AG04450 (cell line): ENCODE measurements at regions not wholly inside any gene's neighbourhood (a gene's known extent, or its start where the extent isn't known, plus 50 kb on each side); places are given as distances from the start of the nearest gene placed in this dataset.

Source experiments
- CTCF ChIA-PET: fragments of 300-600, 350-600 bp; formaldehyde crosslinking; extraction: SDS; loops from one replicate; lab custom pipeline; 2022; ENCODE audit warnings: antibody characterized with exemption, inconsistent platforms; lab: Charles Lee
- POLR2A ChIA-PET: fragments of 350-600 bp; formaldehyde crosslinking; extraction: SDS; loops from one replicate; lab custom pipeline; 2021; ENCODE audit warnings: antibody characterized with exemption, inconsistent platforms; lab: Yijun Ruan, JAX
- DNase-seq: peaks from one replicate; pipeline ENCODE4 v3.0.0-alpha.2; 2011; ENCODE audit warnings: low read depth, low spot score
- H3K27ac ChIP-seq: one replicate; pipeline ENCODE4 v1.5.1; 2012; ENCODE audit warnings: low read depth, low read length, control low read depth
- H3K27me3 ChIP-seq: one replicate; pipeline ENCODE4 v1.6.0; 2012; ENCODE audit warnings: low read length; ENCODE audit not compliant: control insufficient read depth, insufficient read depth
- H3K4me3 ChIP-seq: 2 replicates; pipeline ENCODE4 v1.5.1; 2011; ENCODE audit warnings: mild to moderate bottlenecking, low read depth, low read length, control low read depth
- H3K9me3 ChIP-seq: 2 replicates; pipeline ENCODE4 v1.5.1; 2012; ENCODE audit warnings: low read length; ENCODE audit not compliant: control insufficient read depth, insufficient read depth
- TF ChIP-seq, protein P1 (sequence below): IDR thresholded peaks from 2 replicates; pipeline ENCODE4 v1.5.1; 2011; ENCODE audit warnings: low read depth, low read length, control low read depth, inconsistent platforms

DNA sequence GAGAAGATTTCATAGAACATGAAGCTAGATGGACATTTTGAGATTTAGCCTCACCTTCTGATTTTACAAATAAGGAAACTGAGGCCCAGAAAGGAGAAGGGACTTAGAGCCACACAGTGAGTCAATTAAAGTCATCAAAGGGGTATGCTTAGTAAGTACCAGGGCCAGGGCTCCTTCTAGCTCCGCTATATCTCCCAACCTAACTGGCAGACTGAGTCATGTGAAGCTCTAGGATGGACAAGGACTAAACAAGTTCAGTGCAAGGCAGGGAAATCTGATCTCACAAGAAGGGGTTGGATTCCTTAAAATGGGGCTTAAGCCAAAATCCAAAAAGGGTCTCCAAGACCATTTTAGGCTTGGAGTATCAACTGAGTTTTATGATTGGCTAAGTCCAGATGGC lies 215.8 kb downstream of the PHLDA1 start:
- CTCF ChIA-PET, result interaction anchor here (1.1 to 1.4 kb wide), 2 partner anchors 18 to 209 kb away, joined by 3 to 4 read pairs; no protein-coding TSS in a partner anchor

DNA sequence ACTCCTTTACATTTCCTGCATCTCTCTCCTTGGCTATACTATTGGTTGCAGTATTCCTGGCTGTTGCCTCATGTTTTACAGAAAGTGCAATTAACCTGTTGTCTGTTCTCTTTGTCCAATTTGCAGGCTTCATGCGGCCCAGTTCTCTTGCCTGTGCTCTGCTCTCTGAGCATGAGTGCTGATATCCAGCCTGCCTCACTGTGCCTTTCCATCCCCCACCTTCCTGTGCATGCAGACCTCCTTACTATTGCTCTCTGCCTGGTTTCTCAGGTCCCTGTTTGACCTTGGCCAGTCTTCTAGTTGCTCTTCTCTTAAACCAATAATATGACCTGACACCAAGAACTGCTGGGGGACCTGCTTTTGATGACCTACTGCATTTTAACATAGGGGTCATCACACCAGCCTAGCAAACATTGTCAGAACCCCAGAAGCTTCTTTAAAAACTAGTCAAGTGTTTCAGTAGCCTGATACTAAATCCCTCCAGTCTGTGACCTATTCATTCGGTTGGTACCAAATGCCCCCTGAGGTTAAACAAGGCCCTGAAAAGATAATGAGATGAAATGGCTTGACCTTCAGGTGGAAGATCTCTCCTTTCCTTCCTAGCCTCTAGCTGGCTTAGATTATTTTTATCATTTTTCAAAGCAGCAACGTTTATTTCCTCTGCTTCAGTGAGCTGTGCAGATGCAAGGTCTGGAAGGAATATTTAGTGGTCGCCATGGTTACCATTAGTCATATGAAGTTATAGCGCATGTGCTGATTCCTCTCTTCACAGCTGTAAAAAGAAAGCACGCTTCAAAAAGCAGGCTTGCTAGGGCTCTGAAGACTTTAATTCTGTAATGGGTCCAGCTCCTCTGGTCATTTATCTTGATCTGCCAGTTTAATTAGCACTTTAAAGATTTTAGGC lies 216.5 kb downstream of the PHLDA1 start:
- no peak overlapping the region for H3K4me3 ChIP-seq
- H3K27ac ChIP-seq, result peak overlapping the region; percentile 83
- H3K9me3 ChIP-seq, result no peaks in the 10 kb centered on the region
- TF ChIP-seq, protein P1, sequence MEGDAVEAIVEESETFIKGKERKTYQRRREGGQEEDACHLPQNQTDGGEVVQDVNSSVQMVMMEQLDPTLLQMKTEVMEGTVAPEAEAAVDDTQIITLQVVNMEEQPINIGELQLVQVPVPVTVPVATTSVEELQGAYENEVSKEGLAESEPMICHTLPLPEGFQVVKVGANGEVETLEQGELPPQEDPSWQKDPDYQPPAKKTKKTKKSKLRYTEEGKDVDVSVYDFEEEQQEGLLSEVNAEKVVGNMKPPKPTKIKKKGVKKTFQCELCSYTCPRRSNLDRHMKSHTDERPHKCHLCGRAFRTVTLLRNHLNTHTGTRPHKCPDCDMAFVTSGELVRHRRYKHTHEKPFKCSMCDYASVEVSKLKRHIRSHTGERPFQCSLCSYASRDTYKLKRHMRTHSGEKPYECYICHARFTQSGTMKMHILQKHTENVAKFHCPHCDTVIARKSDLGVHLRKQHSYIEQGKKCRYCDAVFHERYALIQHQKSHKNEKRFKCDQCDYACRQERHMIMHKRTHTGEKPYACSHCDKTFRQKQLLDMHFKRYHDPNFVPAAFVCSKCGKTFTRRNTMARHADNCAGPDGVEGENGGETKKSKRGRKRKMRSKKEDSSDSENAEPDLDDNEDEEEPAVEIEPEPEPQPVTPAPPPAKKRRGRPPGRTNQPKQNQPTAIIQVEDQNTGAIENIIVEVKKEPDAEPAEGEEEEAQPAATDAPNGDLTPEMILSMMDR, result no peak
- DNase-seq, result peak; percentile 94
- ChIA-PET CTCF (interaction anchor here (1.1 to 1.4 kb wide), 2 partner anchors 17 to 209 kb away, joined by 3 to 4 read pairs; no protein-coding TSS in a partner anchor), POLR2A (no interaction called here)
- H3K27me3 ChIP-seq, result no peaks in the 10 kb centered on the region

More for the DNA sequence above, 215.8 kb downstream of the PHLDA1 start:
- no peak overlapping the region for H3K4me3 ChIP-seq
- peak overlapping the region; percentile 83 for H3K27ac ChIP-seq
- TF ChIP-seq, protein P1, result no peak
- no peak for DNase-seq
- POLR2A ChIA-PET, result no interaction called here
- no peaks in the 10 kb centered on the region for H3K27me3 ChIP-seq
- no peaks in the 10 kb centered on the region for H3K9me3 ChIP-seq

DNA sequence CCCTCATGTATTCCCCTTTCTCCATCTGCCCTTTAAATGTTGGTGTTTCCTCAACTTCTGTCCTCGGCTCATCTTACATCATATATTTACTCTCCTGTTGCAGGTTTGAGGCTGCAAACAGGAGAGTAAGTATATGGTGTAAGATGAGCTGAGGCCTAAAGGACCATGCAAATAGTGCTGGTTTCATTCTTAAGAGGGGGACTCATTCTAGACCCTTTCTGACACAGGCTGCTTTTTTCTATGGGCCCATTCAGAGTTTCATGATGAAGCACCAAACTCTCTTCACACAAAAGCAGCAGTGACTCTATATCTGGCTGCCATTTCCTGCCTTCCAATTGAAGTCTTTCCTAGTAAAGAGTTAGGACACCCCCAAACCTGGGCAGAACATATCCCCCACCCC lies 218.5 kb downstream of the PHLDA1 start:
- POLR2A ChIA-PET, result no interaction called here
- CTCF ChIA-PET, result interaction anchor here (0.6 kb wide), 1 partner anchor 287 kb away, joined by 3 read pairs; no protein-coding TSS in a partner anchor
- DNase-seq, result no peak
- no peaks in the 10 kb centered on the region for H3K27me3 ChIP-seq
- H3K9me3 ChIP-seq, result no peaks in the 10 kb centered on the region
- TF ChIP-seq, protein P1, result no peak
- H3K27ac ChIP-seq, result peak overlapping the region; percentile 22
- H3K4me3 ChIP-seq, result no peak overlapping the region

DNA sequence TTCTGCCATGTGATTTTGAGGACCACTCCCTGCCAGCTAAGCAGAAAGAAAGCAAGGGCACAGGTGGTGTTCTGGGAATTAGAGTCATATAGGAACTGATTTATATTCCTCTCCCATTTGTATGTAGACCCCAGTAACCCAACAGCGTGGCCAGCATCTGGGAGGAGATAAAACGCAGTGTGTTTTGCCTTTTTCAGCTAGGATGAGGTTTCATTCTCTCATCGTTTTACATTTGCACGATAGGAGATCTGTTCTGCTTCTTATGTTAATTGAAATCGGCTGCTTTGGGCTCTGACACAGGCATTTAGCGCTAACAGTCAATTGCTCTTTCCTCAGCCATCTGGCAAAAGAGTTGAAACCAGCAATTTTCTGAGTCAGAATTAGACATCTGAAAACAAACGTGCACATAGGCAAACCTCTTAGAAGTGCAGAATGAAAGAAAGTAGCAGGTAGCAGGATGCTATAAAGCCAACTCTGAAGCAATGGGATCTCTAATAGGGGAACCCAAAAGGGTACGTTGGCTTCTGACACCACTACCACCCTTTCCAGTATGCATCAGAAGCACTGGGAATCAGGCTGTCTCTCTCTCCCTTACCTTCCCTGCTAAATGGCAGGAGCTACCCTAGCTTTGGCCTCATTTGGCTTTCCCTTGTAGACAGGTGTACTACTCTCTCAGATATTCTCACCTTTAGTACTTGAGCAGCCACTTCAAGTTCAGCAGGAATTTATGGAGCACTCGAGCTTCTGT lies 219.1 kb downstream of the PHLDA1 start:
- H3K4me3 ChIP-seq, result peak overlapping the region; percentile 29
- no peaks in the 10 kb centered on the region for H3K27me3 ChIP-seq
- no peaks in the 10 kb centered on the region for H3K9me3 ChIP-seq
- TF ChIP-seq, protein P1, result no peak
- POLR2A ChIA-PET, result no interaction called here
- peak; percentile 71 for DNase-seq
- peak overlapping the region; percentile 65 for H3K27ac ChIP-seq
- CTCF ChIA-PET, result interaction anchor here (0.6 kb wide), 1 partner anchor 286 kb away, joined by 3 read pairs; no protein-coding TSS in a partner anchor
